ENCODE measurements at regions not wholly inside any gene's neighbourhood (a gene's known extent, or its start where the extent isn't known, plus 50 kb on each side); places are given as distances from the start of the nearest gene placed in this dataset.
"Not testable (repeated sequence)": the region's sequence is repeated elsewhere in the genome, so short reads cannot be mapped to it uniquely, and the experiment has no call there.

DNA sequence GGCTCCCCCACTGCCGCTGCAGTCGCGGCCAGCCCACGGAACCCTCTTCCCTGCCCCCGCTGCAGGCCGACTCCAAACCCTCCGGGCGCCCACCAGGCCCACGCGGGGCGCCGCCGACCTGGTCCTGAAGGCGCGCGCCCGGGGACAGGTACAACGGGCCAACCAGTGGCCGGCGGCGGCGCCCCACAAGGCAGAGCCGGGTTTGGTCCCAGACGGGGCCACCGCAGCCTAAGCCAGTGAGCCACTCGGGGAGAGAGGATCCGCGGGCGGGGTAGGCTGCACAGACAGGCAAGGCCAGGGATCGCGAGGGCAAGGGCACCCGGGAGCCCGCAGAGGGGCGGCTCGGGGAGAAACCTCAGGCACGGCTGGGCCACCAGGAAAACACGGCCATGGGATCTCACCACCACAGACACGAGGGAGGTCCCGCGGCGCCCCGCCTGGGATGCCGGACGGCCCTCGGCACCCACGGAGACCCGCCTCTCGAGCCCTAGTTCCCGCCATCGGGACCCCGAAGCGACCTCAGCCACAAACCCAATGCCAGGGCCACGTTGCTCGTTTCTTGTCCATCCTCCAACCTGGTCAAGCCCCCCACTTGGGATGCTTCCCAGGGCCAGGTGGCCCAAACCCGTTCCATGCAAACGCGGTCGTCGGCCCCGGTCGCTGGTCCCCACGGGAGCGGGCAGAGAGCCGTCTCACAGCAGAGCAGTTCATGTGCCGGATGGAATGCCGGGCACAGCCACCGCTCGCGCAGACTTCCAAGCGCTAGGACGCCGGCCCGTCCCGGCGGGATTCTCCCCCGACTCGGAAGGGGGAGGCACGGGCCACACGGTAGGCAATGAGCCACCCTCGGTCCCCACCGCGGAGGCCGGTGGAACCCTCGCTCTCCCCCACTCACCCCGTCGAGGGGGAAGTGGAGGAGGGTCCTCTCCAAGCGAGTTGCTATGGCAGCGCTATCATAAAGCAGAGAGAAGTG is 1956.6 kb upstream of the DEFB115 start:
- H3K4me3 ChIP-seq (ENCODE audit: low read depth, low read length) = no peak overlapping the region
- DNase-seq (ENCODE audit: low read depth) = no peak
- TF ChIP-seq, protein P1, sequence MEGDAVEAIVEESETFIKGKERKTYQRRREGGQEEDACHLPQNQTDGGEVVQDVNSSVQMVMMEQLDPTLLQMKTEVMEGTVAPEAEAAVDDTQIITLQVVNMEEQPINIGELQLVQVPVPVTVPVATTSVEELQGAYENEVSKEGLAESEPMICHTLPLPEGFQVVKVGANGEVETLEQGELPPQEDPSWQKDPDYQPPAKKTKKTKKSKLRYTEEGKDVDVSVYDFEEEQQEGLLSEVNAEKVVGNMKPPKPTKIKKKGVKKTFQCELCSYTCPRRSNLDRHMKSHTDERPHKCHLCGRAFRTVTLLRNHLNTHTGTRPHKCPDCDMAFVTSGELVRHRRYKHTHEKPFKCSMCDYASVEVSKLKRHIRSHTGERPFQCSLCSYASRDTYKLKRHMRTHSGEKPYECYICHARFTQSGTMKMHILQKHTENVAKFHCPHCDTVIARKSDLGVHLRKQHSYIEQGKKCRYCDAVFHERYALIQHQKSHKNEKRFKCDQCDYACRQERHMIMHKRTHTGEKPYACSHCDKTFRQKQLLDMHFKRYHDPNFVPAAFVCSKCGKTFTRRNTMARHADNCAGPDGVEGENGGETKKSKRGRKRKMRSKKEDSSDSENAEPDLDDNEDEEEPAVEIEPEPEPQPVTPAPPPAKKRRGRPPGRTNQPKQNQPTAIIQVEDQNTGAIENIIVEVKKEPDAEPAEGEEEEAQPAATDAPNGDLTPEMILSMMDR (conservative IDR thresholded peaks at IDR 0.05; ENCODE audit: low read depth, low read length) = no peak

- no peak overlapping the region for H3K4me3 ChIP-seq (ENCODE audit: low read depth, low read length)
- TF ChIP-seq, protein P1 (conservative IDR thresholded peaks at IDR 0.05; ENCODE audit: low read depth, low read length) = no peak
- no peak for DNase-seq (ENCODE audit: low read depth)
Observed at GRCh38 chr20:29301624-29302259, 1955.7 kb upstream of the DEFB115 start.

DNA sequence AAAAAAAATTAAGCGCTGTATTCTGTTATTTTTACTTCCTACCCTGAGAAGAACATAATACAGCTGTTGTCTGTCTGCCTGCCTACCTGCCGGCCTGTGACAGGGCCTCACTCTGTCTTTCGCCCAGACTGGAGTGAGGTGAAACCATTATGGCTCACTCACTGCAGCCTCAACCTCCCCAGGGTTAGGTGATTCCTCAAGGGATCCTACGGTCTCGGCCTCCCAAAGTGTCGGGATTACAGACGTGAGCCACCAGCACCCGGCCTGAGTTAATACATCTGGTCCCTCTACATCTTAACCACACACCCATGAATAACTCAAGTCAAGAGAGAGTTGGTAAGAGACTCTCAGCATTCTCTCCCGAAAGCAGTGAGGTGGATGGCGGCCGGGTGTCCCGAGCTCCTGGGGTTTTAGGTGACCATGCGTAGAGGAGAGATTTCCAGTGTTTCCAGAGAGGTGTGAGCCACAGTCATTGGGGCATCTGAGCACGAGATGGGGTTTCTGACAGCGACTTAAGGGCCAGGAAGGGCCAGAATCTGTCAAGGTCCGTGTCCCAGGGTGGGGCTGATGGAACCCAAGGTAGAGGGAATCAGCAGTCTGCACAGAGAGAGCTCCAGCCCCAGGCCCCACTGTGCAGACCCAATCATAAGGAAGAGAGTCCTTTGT is 1954.4 kb upstream of the DEFB115 start:
- DNase-seq (ENCODE audit: low read depth) = no peak
- TF ChIP-seq, protein P1 (conservative IDR thresholded peaks at IDR 0.05; ENCODE audit: low read depth, low read length) = no peak
- H3K4me3 ChIP-seq (ENCODE audit: low read depth, low read length) = no peak overlapping the region

DNA sequence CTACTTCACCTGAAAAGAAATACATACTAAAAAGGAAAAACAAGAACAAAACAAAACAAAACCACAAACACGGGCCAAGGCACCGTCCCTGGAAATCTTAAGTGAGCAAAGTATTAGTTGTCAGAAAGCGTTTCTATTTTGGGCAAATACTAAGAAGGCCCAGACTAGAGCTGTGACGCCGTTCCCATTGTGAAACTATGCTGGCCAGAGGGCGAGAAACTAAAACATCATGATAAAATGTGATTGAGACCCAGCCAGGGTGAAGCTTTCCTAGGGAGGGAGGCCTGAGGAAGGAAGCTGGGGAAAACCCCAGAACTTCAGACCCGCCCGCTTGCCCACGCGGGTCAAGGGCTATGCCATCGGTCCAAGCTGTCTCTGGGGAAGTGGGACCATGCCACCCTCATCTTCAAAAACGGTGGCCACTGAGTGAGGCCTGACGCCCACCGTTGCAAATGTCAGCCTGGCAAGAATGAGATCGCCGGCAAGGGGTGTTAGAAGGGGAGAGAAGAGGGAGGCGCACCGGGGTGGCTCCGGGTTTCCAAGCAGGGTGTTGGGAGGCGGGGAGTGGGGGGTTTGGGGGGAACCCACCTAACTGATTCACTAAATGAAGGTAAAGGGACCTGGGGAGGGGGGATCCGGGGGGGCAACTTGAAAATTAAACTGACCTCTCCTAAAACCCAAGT is 1950.9 kb upstream of the DEFB115 start:
- TF ChIP-seq, protein P1 (conservative IDR thresholded peaks at IDR 0.05; ENCODE audit: low read depth, low read length) = no peak
- no peak for DNase-seq (ENCODE audit: low read depth)
- H3K4me3 ChIP-seq (ENCODE audit: low read depth, low read length) = no peak overlapping the region

- H3K4me3 ChIP-seq (ENCODE audit: low read depth, low read length); DNase-seq (ENCODE audit: low read depth): not testable (repeated sequence)
Observed at GRCh38 chr20:29307484-29307883, 1950.0 kb upstream of the DEFB115 start.

DNA sequence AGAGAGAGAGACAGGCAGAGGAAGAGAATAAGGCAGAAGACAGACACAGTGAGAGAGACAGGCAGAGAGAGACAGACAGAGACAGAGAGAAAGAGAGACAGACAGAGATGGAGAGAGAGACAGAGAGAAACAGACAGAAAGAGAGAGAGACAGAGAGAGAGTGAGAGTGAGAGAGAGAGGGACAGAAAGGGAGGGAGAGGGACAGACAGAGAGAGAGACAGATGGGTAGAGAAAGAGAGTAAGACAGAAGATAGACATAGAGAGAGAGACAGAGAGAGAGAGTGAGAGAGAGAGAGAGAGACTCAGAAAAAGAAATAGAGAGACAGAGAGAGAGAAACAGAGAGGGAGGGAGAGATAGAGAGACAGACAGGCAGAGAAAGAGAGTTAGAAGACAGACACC is 1948.5 kb upstream of the DEFB115 start:
- not testable (repeated sequence) for DNase-seq (ENCODE audit: low read depth)

DNA sequence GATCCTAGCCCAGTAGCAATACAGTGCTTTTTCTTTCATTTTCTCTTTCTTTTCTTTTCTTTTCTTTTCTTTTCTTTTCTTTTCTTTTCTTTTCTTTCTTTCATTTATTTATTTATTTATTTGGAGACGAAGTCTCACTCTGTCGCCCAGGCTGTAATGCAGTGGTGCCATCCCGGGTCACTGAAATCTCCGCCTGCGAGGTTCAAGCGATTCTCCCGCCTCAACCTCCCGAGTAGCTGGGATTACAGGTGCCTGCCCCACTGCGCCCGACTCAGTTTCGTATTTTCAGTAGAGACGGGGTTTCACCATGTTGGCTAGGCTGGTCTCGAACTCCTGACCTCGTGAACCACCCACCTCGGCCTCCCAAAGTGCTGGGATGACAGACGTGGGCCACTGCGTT is 1948.0 kb upstream of the DEFB115 start:
- DNase-seq (ENCODE audit: low read depth); H3K4me3 ChIP-seq (ENCODE audit: low read depth, low read length): not testable (repeated sequence)

More for the DNA sequence above, 1948.5 kb upstream of the DEFB115 start:
- H3K4me3 ChIP-seq (ENCODE audit: low read depth, low read length) = not testable (repeated sequence)

DNA sequence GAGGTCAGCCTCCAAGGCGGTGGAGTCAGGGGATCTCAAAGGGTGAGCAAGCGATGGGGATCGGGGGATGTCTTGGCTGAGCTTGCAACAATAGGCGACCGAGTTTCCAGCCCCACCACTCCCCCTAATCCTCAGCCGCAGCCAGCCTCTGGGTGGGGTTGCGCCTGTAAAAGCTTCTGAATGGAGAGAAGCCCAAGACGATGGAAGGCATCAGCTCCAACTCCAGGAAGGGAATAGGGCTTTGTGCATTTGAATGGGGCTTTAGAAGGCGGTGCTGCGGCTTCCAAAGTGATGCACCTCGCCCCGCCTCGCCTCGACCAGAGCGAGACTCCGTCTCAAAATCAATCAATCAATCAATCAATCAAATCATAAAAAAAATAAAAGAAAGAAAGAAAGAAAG is 1946.4 kb upstream of the DEFB115 start:
- H3K4me3 ChIP-seq (ENCODE audit: low read depth, low read length); DNase-seq (ENCODE audit: low read depth): not testable (repeated sequence)

GRCh38 chr20:29312679-29313078 is 1944.8 kb upstream of the DEFB115 start:
- DNase-seq (ENCODE audit: low read depth); H3K4me3 ChIP-seq (ENCODE audit: low read depth, low read length): not testable (repeated sequence)
